GM12878 (cell line): ENCODE measurements at regions not wholly inside any gene's neighbourhood (a gene's known extent, or its start where the extent isn't known, plus 50 kb on each side); places are given as distances from the start of the nearest gene placed in this dataset.

Source experiments
- ATAC-seq: fragments of 200-7000 bp; cut with Tn5 transposase; 3 replicates; pipeline ENCODE4 v1.9.1; 2020; ENCODE audit warnings: mild to moderate bottlenecking, moderate library complexity
- BruUV-seq: library from RNA; stranded (reverse); fragments of 400-500 nt; replicated peaks from 2 replicates; lab custom pipeline; 2021; lab: Mats Ljungman, UMichigan
- CTCF ChIA-PET: fragments of 300-600 bp; sonication (Branson Sonifier 250); formaldehyde crosslinking; extraction: SDS; loops from one replicate; lab custom pipeline; 2021; ENCODE audit warnings: inconsistent platforms; lab: Yijun Ruan, JAX
- POLR2A ChIA-PET: fragments of 350-600 bp; formaldehyde crosslinking; extraction: SDS; loops from one replicate; lab custom pipeline; 2021; ENCODE audit warnings: inconsistent platforms; lab: Charles Lee
- RAD21 ChIA-PET: fragments of 300-600 bp; sonication (Branson Sonifier 250); formaldehyde crosslinking; loops from one replicate; lab custom pipeline; 2023; ENCODE audit warnings: antibody characterized with exemption; ENCODE audit not compliant: unreplicated experiment; lab: Charles Lee
- SMC1A ChIA-PET: fragments of 300-600 bp; sonication (Branson Sonifier 250); formaldehyde crosslinking; loops from one replicate; lab custom pipeline; 2023; ENCODE audit not compliant: unreplicated experiment, uncharacterized antibody; lab: Charles Lee
- DNase-seq: peaks from one replicate; pipeline ENCODE4 v3.0.0-alpha.2; 2011; ENCODE audit warnings: low read depth, low spot score
- FAIRE-seq: peaks from 3 replicates; lab custom pipeline; 2011; peaks lifted over from hg19 to GRCh38; lab: Jason Lieb, UNC
- H2AFZ ChIP-seq: 2 replicates; pipeline ENCODE4 v1.6.0; 2011; ENCODE audit warnings: low read depth, low read length, control low read depth; ENCODE audit not compliant: control insufficient read depth
- H3K27ac ChIP-seq: 2 replicates; pipeline ENCODE4 v1.5.1; 2011; ENCODE audit warnings: control low read depth; ENCODE audit not compliant: control insufficient read depth, insufficient read depth
- H3K27me3 ChIP-seq, 2 experiments: replicated peaks in 1 of 2; 2 replicates each; pipeline versions ENCODE4 v1.6.0 to v1.6.1; 2011; ENCODE audit warnings: low read length in 1 of 2; ENCODE audit not compliant: control insufficient read depth in 2 of 2, insufficient read depth in 2 of 2
- H3K36me3 ChIP-seq, 2 experiments: 2 replicates each; pipeline ENCODE4 v1.5.1; 2011; ENCODE audit warnings: low read length in 1 of 2; ENCODE audit not compliant: control insufficient read depth in 2 of 2, insufficient read depth in 2 of 2
- H3K4me1 ChIP-seq: 2 replicates; pipeline ENCODE4 v1.6.1; 2011; ENCODE audit warnings: mild to moderate bottlenecking, low read length, moderate library complexity, mixed read lengths; ENCODE audit not compliant: control insufficient read depth, insufficient read depth
- H3K4me2 ChIP-seq: 2 replicates; pipeline ENCODE4 v1.6.0; 2011; ENCODE audit warnings: control low read depth; ENCODE audit not compliant: control insufficient read depth, insufficient read depth
- H3K4me3 ChIP-seq: fragments of 200-600 bp; sonication (generic); 2 replicates; pipeline ENCODE4 v1.5.1; 2016
- H3K79me2 ChIP-seq: 2 replicates; pipeline ENCODE4 v1.6.0; 2011; ENCODE audit warnings: low read length; ENCODE audit not compliant: control insufficient read depth, insufficient read depth
- H3K9ac ChIP-seq: 2 replicates; pipeline ENCODE4 v1.8.0; 2011; ENCODE audit warnings: low read length, control low read depth, mixed read lengths; ENCODE audit not compliant: control insufficient read depth, insufficient read depth
- H3K9me3 ChIP-seq: replicated peaks from 3 replicates; pipeline ENCODE4 v1.5.1; 2011; ENCODE audit warnings: mild to moderate bottlenecking, low read length; ENCODE audit not compliant: control insufficient read depth, insufficient read depth
- H4K20me1 ChIP-seq: 2 replicates; pipeline ENCODE4 v1.6.0; 2011; ENCODE audit not compliant: control insufficient read depth, insufficient read depth
- BHLHE40 ChIP-seq, 2 experiments: fragments of 450-650 bp in 1 of 2; IDR thresholded peaks; 2 replicates each; pipeline ENCODE4 v1.6.1; 2011 to 2017; ENCODE audit warnings: low read depth in 2 of 2, borderline replicate concordance in 1 of 2, improper control_type of control experiment in 1 of 2, low read length in 1 of 2, mild to moderate bottlenecking in 1 of 2
- CREB1 ChIP-seq: IDR thresholded peaks from 2 replicates; pipeline ENCODE4 v1.6.1; 2012; ENCODE audit warnings: low read depth, mild to moderate bottlenecking, inconsistent platforms
- GATAD2B ChIP-seq: fragments of 450-650 bp; conservative IDR thresholded peaks from 2 replicates; pipeline ENCODE4 v1.6.1; 2017; ENCODE audit warnings: low read depth, mild to moderate bottlenecking, moderate library complexity
- MYB ChIP-seq: fragments of 150-350 bp; IDR thresholded peaks from 2 replicates; pipeline ENCODE4 v1.6.1; 2014; ENCODE audit warnings: mild to moderate bottlenecking, low read depth, low read length, borderline replicate concordance
- SREBF1 ChIP-seq: IDR thresholded peaks from 2 replicates; pipeline ENCODE4 v1.6.1; 2012; ENCODE audit warnings: mild to moderate bottlenecking, low read length
- YY1 ChIP-seq: IDR thresholded peaks from 2 replicates; pipeline ENCODE4 v1.6.1; 2011; ENCODE audit warnings: low read depth, mild to moderate bottlenecking, low read length
- ZNF384 ChIP-seq: IDR thresholded peaks from 2 replicates; pipeline ENCODE4 v1.6.1; 2012; ENCODE audit warnings: low read depth, mild to moderate bottlenecking, low read length, improper control_type of control experiment, borderline replicate concordance
- WGBS: methylation state at CpG from one replicate; pipeline ENCODE4 v1.1.6; 2016; ENCODE audit warnings: low lambda C conversion rate; ENCODE audit not compliant: insufficient replicate concordance, insufficient coverage; ENCODE audit errors: missing lambda C conversion rate; 5-methylcytosine and 5-hydroxymethylcytosine counted together
- in situ Hi-C: fragments of 300-500 bp; cut with MboI; formaldehyde crosslinking; loops from 9 replicates; pipeline ENCODE4 v1.14.3; 2018; ENCODE audit warnings: mixed read lengths
- intact Hi-C: fragments of 100-400 bp; cut with micrococcal nuclease; formaldehyde crosslinking; loops from one replicate; pipeline ENCODE4 v1.14.2; 2022; ENCODE audit not compliant: unreplicated experiment
- TF ChIP-seq, protein P1 (sequence below): fragments of 450-650 bp; IDR thresholded peaks from 2 replicates; pipeline ENCODE4 v1.6.1; 2017; ENCODE audit warnings: mild to moderate bottlenecking
- TF ChIP-seq, protein P2 (sequence below): fragments of 450-650 bp; IDR thresholded peaks from 2 replicates; pipeline ENCODE4 v1.6.1; 2017; ENCODE audit warnings: antibody characterized with exemption, mild to moderate bottlenecking, moderate library complexity
- TF ChIP-seq, protein P3 (sequence below): IDR thresholded peaks from 2 replicates; pipeline ENCODE4 v1.6.1; 2012; ENCODE audit warnings: low read length, inconsistent platforms

DNA sequence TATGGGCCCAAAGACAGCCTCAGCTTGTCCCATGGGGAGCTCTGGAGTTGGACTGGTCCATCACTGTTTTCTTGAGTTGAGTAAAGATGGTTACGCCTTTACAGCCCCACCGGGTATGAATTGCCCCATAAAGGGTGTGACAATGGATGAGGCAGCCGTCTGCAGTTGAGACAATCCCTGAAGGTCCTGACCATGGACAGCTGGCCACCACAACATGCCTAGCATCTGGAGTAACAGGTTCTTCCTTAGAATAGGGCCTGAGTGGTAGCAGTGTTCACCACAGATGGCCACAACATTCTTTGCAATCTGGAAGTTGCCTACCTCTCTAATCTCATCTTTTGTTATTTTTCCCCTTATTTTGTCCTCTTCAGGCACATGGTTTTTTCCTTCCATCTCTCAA, 51.5 kb upstream of the HS3ST2 start:
- no TSS peak for BruUV-seq
- intact Hi-C loops, result loop anchor here (10.0 kb wide), 1 partner anchor 62 kb away; no protein-coding TSS in a partner anchor
- no peaks in the 10 kb centered on the region; a peak in 1 of 4 replicates for H3K27me3 ChIP-seq
- no peak for ATAC-seq
- TF ChIP-seq ZNF384, result no peak
- H4K20me1 ChIP-seq, result no peaks in the 10 kb centered on the region
- ChIA-PET RAD21 (no interaction called here), POLR2A (no interaction called here), SMC1A (interaction anchor here (1.1 kb wide), 1 partner anchor 72 kb away, joined by 3 read pairs; no protein-coding TSS in a partner anchor), CTCF (no interaction called here)
- DNase-seq, result no peak
- H3K4me1 ChIP-seq, result no peaks in the 10 kb centered on the region
- H3K79me2 ChIP-seq, result no peaks in the 10 kb centered on the region
- in situ Hi-C loops, result no loop called here
- H3K4me3 ChIP-seq, result no peak overlapping the region
- H2AFZ ChIP-seq, result no peak overlapping the region
- no peak overlapping the region for H3K4me2 ChIP-seq
- no peak overlapping the region for H3K9ac ChIP-seq
- no peaks in the 10 kb centered on the region for H3K36me3 ChIP-seq
- 51% methylated on average over 3 of the region's 3 CpGs for WGBS
- no peak for FAIRE-seq
- H3K9me3 ChIP-seq, result no peaks in the 10 kb centered on the region
- no peak overlapping the region for H3K27ac ChIP-seq

DNA sequence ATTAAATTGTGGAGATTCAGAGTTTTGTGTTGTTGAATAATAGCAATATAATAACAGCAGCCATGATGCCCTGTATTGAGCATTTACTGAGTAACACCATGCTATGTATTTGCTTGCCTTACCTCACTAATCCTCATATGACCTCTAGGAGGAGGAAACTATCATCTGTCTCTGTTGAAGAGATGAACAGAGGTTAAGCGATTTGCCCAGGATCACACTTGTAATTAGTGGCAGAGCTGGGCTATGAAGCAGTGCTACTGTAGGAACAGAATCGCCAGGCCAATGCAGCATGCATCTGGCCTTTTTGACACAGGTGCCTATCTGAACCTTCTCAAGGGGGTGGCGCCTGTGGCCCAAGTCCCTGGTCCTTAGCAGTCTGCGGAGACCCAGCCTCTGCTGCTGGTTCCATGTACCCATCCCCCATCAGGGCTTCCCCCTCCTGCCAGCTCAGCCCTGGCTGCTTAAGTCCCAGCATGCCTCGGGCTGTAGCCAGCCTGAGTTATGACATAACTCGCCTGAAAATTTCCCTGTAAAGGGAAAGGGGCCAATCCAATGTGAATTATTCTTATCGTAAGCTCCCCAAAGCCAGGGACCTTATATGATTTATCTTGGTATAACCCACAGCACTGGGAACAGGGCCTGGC, 50.4 kb upstream of the HS3ST2 start:
- 39% methylated on average over 7 of the region's 7 CpGs for WGBS
- Histone ChIP-seq H3K4me3 (no peak overlapping the region), H3K27ac (no peak overlapping the region), H3K36me3 (no peaks in the 10 kb centered on the region), H3K4me1 (no peaks in the 10 kb centered on the region), H2AFZ (no peak overlapping the region), H3K9me3 (no peaks in the 10 kb centered on the region), H4K20me1 (no peaks in the 10 kb centered on the region), H3K4me2 (no peak overlapping the region), H3K79me2 (no peaks in the 10 kb centered on the region), H3K27me3 (no peaks in the 10 kb centered on the region; a peak in 1 of 4 replicates), H3K9ac (no peak overlapping the region)
- FAIRE-seq, result no peak
- ChIA-PET SMC1A (no interaction called here), RAD21 (no interaction called here), POLR2A (no interaction called here), CTCF (no interaction called here)
- no peak for ATAC-seq
- no peak for DNase-seq
- intact Hi-C loops (loop anchor here (10.0 kb wide), 1 partner anchor 61 kb away; no protein-coding TSS in a partner anchor), in situ Hi-C loops (no loop called here)
- BruUV-seq, result no TSS peak
- no peak for TF ChIP-seq GATAD2B
- TF ChIP-seq BHLHE40 (IDR thresholded peaks at IDR 0.05; ENCODE audit: borderline replicate concordance in 1 of 2, low read depth in 2 of 2, low read length in 1 of 2), result no peak
- TF ChIP-seq, protein P1, sequence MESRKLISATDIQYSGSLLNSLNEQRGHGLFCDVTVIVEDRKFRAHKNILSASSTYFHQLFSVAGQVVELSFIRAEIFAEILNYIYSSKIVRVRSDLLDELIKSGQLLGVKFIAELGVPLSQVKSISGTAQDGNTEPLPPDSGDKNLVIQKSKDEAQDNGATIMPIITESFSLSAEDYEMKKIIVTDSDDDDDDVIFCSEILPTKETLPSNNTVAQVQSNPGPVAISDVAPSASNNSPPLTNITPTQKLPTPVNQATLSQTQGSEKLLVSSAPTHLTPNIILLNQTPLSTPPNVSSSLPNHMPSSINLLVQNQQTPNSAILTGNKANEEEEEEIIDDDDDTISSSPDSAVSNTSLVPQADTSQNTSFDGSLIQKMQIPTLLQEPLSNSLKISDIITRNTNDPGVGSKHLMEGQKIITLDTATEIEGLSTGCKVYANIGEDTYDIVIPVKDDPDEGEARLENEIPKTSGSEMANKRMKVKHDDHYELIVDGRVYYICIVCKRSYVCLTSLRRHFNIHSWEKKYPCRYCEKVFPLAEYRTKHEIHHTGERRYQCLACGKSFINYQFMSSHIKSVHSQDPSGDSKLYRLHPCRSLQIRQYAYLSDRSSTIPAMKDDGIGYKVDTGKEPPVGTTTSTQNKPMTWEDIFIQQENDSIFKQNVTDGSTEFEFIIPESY, result no peak
- TF ChIP-seq SREBF1, result no peak
- TF ChIP-seq, protein P2, sequence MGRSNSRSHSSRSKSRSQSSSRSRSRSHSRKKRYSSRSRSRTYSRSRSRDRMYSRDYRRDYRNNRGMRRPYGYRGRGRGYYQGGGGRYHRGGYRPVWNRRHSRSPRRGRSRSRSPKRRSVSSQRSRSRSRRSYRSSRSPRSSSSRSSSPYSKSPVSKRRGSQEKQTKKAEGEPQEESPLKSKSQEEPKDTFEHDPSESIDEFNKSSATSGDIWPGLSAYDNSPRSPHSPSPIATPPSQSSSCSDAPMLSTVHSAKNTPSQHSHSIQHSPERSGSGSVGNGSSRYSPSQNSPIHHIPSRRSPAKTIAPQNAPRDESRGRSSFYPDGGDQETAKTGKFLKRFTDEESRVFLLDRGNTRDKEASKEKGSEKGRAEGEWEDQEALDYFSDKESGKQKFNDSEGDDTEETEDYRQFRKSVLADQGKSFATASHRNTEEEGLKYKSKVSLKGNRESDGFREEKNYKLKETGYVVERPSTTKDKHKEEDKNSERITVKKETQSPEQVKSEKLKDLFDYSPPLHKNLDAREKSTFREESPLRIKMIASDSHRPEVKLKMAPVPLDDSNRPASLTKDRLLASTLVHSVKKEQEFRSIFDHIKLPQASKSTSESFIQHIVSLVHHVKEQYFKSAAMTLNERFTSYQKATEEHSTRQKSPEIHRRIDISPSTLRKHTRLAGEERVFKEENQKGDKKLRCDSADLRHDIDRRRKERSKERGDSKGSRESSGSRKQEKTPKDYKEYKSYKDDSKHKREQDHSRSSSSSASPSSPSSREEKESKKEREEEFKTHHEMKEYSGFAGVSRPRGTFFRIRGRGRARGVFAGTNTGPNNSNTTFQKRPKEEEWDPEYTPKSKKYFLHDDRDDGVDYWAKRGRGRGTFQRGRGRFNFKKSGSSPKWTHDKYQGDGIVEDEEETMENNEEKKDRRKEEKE, result no peak
- no peak for TF ChIP-seq MYB
- TF ChIP-seq ZNF384, result no peak
- no peak for TF ChIP-seq CREB1
- TF ChIP-seq YY1, result no peak
- TF ChIP-seq, protein P3, sequence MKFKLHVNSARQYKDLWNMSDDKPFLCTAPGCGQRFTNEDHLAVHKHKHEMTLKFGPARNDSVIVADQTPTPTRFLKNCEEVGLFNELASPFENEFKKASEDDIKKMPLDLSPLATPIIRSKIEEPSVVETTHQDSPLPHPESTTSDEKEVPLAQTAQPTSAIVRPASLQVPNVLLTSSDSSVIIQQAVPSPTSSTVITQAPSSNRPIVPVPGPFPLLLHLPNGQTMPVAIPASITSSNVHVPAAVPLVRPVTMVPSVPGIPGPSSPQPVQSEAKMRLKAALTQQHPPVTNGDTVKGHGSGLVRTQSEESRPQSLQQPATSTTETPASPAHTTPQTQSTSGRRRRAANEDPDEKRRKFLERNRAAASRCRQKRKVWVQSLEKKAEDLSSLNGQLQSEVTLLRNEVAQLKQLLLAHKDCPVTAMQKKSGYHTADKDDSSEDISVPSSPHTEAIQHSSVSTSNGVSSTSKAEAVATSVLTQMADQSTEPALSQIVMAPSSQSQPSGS, result no peak
